Fibroblast of the aortic adventitia (primary cell): ENCODE measurements at regions not wholly inside any gene's neighbourhood (a gene's known extent, or its start where the extent isn't known, plus 50 kb on each side); places are given as distances from the start of the nearest gene placed in this dataset.
"Not testable (repeated sequence)": the region's sequence is repeated elsewhere in the genome, so short reads cannot be mapped to it uniquely, and the experiment has no call there.

Experiments
- DNase-seq: peaks from one replicate; pipeline ENCODE4 v3.0.0-alpha.2; 2010; ENCODE audit warnings: low read depth
- H3K4me3 ChIP-seq: 2 replicates; pipeline ENCODE4 v1.5.1; 2011; ENCODE audit warnings: low read depth, mild to moderate bottlenecking, control low read depth, low read length, moderate library complexity
- CTCF ChIP-seq: IDR thresholded peaks from 2 replicates; pipeline ENCODE4 v1.5.1; 2011; ENCODE audit warnings: mild to moderate bottlenecking, low read length, control low read depth, inconsistent platforms; ENCODE audit not compliant: insufficient read depth

- DNase-seq: no peak
- H3K4me3 ChIP-seq: no peak overlapping the region
- TF ChIP-seq CTCF: no peak
Measured at GRCh38 chr6:85917522-85917921, 274.8 kb upstream of the SYNCRIP start.

GRCh38 chr6:85913001-85913400 lies 270.3 kb upstream of the SYNCRIP start:
- DNase-seq: no peak
- TF ChIP-seq CTCF: no peak

GRCh38 chr6:85912582-85912981 lies 269.9 kb upstream of the SYNCRIP start:
- DNase-seq: no peak
- no peak for TF ChIP-seq CTCF
- H3K4me3 ChIP-seq: no peak overlapping the region

More at GRCh38 chr6:85913001-85913400, 270.3 kb upstream of the SYNCRIP start:
- no peak overlapping the region for H3K4me3 ChIP-seq

- no peak for TF ChIP-seq CTCF
- no peak overlapping the region for H3K4me3 ChIP-seq
- no peak for DNase-seq
Measured at GRCh38 chr6:85911067-85911466, 268.4 kb upstream of the SYNCRIP start.

- DNase-seq, H3K4me3 ChIP-seq: not testable (repeated sequence)
Measured at GRCh38 chr6:85908120-85908519, 265.4 kb upstream of the SYNCRIP start.

- TF ChIP-seq CTCF: no peak
- DNase-seq: no peak
- H3K4me3 ChIP-seq: no peak overlapping the region
Measured at GRCh38 chr6:85892346-85892745, 249.7 kb upstream of the SYNCRIP start.

- no peak for TF ChIP-seq CTCF
- no peak overlapping the region for H3K4me3 ChIP-seq
- no peak for DNase-seq
Measured at GRCh38 chr6:85887461-85887860, 244.8 kb upstream of the SYNCRIP start.
